OCI-LY7 (cell line): ENCODE measurements at regions not wholly inside any gene's neighbourhood (a gene's known extent, or its start where the extent isn't known, plus 50 kb on each side); places are given as distances from the start of the nearest gene placed in this dataset.

Experiments used
- BruUV-seq: library from RNA; stranded (reverse); fragments of 400-500 nt; replicated peaks from 2 replicates; lab custom pipeline; 2021; lab: Mats Ljungman, UMichigan
- CTCF ChIA-PET: fragments of 300-600 bp; sonication (Branson Sonifier 250); formaldehyde crosslinking; loops from one replicate; lab custom pipeline; 2022; ENCODE audit warnings: antibody characterized with exemption; ENCODE audit not compliant: unreplicated experiment; lab: Charles Lee
- POLR2A ChIA-PET: fragments of 300-600 bp; sonication (Branson Sonifier 250); formaldehyde crosslinking; loops from one replicate; lab custom pipeline; 2022; ENCODE audit warnings: antibody characterized with exemption; lab: Charles Lee
- DNase-seq: peaks from one replicate; pipeline ENCODE4 v3.0.0-alpha.2; 2015; ENCODE audit warnings: low spot score
- H2AFZ ChIP-seq: fragments of 200-600 bp; sonication (generic), shearing (Covaris generic); 2 replicates; pipeline ENCODE4 v1.6.1; 2014; ENCODE audit warnings: mild to moderate bottlenecking, antibody characterized with exemption, low read length, moderate library complexity
- H3K27ac ChIP-seq: fragments of 200-600 bp; sonication (generic); 2 replicates; pipeline ENCODE4 v1.5.1; 2014; ENCODE audit warnings: mixed run types, low read depth, mild to moderate bottlenecking, moderate library complexity, low read length, inconsistent platforms; ENCODE audit not compliant: poor library complexity, severe bottlenecking
- H3K36me3 ChIP-seq: fragments of 200-600 bp; sonication (generic); 2 replicates; pipeline ENCODE4 v1.6.1; 2014; ENCODE audit warnings: mild to moderate bottlenecking, antibody characterized with exemption, low read length, moderate library complexity, mixed read lengths; ENCODE audit not compliant: insufficient read depth
- H3K4me1 ChIP-seq: fragments of 200-600 bp; sonication (generic); 2 replicates; pipeline ENCODE4 v1.5.1; 2014; ENCODE audit warnings: mild to moderate bottlenecking, low read length; ENCODE audit not compliant: insufficient read depth, poor library complexity, severe bottlenecking
- H3K4me2 ChIP-seq: fragments of 200-600 bp; sonication (generic); 2 replicates; pipeline ENCODE4 v1.6.1; 2014; ENCODE audit warnings: mild to moderate bottlenecking, low read length
- H3K4me3 ChIP-seq: fragments of 200-600 bp; sonication (generic); 2 replicates; pipeline ENCODE4 v1.5.1; 2014; ENCODE audit warnings: mild to moderate bottlenecking, low read depth, low read length; ENCODE audit not compliant: poor library complexity, severe bottlenecking
- H3K79me2 ChIP-seq: fragments of 200-600 bp; sonication (generic); 2 replicates; pipeline ENCODE4 v1.6.1; 2016; ENCODE audit warnings: low read depth, mild to moderate bottlenecking, low read length, moderate library complexity, mixed read lengths; ENCODE audit not compliant: insufficient read depth
- H3K9me2 ChIP-seq: fragments of 200-600 bp; sonication (generic); 2 replicates; pipeline ENCODE4 v1.6.1; 2016; ENCODE audit warnings: mild to moderate bottlenecking, low read length, mixed read lengths; ENCODE audit not compliant: insufficient read depth
- H3K9me3 ChIP-seq: fragments of 200-600 bp; sonication (generic); 2 replicates; pipeline ENCODE4 v1.6.1; 2014; ENCODE audit warnings: mild to moderate bottlenecking, mixed run types, low read length, mixed read lengths
- H4K20me1 ChIP-seq: fragments of 200-600 bp; sonication (generic); 2 replicates; pipeline ENCODE4 v1.6.1; 2014; ENCODE audit warnings: mild to moderate bottlenecking, antibody characterized with exemption, low read length, moderate library complexity, mixed read lengths; ENCODE audit not compliant: insufficient read depth
- EZH2phosphoT487 ChIP-seq: fragments of 200-600 bp; sonication (generic); IDR thresholded peaks from 2 replicates; pipeline ENCODE4 v1.6.1; 2018; ENCODE audit warnings: low read depth, borderline replicate concordance, mild to moderate bottlenecking, mixed run types, antibody characterized with exemption, low read length, moderate library complexity, mixed read lengths
- intact Hi-C: fragments of 100-400 bp; cut with micrococcal nuclease; formaldehyde crosslinking; loops from one replicate; pipeline ENCODE4 v1.10.0; 2022; ENCODE audit not compliant: unreplicated experiment
- TF ChIP-seq, protein P1 (sequence below): fragments of 200-600 bp; sonication (generic); conservative IDR thresholded peaks from 2 replicates; pipeline ENCODE4 v1.5.1; 2014; ENCODE audit warnings: mild to moderate bottlenecking, antibody characterized with exemption, low read length, moderate library complexity, mixed read lengths

GRCh38 chr20:21821358-21821757 is 115.9 kb downstream of the PAX1 start:
- H3K4me3 ChIP-seq, result no peak overlapping the region
- no peaks in the 10 kb centered on the region for H4K20me1 ChIP-seq
- H3K79me2 ChIP-seq, result no peaks in the 10 kb centered on the region
- TF ChIP-seq EZH2phosphoT487, result no peak
- TF ChIP-seq, protein P1, sequence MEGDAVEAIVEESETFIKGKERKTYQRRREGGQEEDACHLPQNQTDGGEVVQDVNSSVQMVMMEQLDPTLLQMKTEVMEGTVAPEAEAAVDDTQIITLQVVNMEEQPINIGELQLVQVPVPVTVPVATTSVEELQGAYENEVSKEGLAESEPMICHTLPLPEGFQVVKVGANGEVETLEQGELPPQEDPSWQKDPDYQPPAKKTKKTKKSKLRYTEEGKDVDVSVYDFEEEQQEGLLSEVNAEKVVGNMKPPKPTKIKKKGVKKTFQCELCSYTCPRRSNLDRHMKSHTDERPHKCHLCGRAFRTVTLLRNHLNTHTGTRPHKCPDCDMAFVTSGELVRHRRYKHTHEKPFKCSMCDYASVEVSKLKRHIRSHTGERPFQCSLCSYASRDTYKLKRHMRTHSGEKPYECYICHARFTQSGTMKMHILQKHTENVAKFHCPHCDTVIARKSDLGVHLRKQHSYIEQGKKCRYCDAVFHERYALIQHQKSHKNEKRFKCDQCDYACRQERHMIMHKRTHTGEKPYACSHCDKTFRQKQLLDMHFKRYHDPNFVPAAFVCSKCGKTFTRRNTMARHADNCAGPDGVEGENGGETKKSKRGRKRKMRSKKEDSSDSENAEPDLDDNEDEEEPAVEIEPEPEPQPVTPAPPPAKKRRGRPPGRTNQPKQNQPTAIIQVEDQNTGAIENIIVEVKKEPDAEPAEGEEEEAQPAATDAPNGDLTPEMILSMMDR, result no peak
- CTCF ChIA-PET, result no interaction called here
- intact Hi-C loops, result no loop called here
- H3K9me3 ChIP-seq, result no peaks in the 10 kb centered on the region
- no peak for DNase-seq
- no peaks in the 10 kb centered on the region for H3K9me2 ChIP-seq
- no TSS peak for BruUV-seq
- H3K36me3 ChIP-seq, result no peaks in the 10 kb centered on the region
- POLR2A ChIA-PET, result interaction anchor here (0.6 to 0.9 kb wide), 3 partner anchors 9 to 74 kb away, joined by 3 to 5 read pairs (median 4); no protein-coding TSS in a partner anchor
- H2AFZ ChIP-seq, result no peak overlapping the region
- no peak overlapping the region for H3K4me2 ChIP-seq
- no peak overlapping the region for H3K27ac ChIP-seq
- no peaks in the 10 kb centered on the region for H3K4me1 ChIP-seq

DNA sequence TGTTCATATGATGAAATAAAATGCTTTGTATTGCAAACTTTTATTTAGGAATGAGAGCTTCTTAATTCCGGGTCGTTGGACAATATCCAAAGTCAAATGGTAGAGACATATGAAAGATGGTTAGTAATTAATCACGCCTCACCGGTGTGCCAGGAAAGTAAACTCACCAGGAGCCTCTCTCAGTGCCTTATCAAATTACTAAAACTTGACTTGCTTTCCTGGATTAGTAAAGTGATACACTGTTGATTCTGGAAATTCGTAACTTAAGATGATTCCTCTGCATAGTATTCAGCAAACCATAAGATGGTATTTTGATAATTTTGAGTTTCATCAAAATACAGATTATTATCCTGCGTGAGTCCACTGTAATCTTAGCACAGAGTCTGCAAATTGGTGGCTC is 115.2 kb downstream of the PAX1 start:
- CTCF ChIA-PET, result no interaction called here
- DNase-seq, result no peak
- Histone ChIP-seq H4K20me1 (no peaks in the 10 kb centered on the region), H3K9me2 (no peaks in the 10 kb centered on the region), H2AFZ (no peak overlapping the region), H3K4me3 (no peak overlapping the region), H3K4me1 (no peaks in the 10 kb centered on the region), H3K9me3 (no peaks in the 10 kb centered on the region), H3K36me3 (no peaks in the 10 kb centered on the region), H3K4me2 (no peak overlapping the region), H3K79me2 (no peaks in the 10 kb centered on the region), H3K27ac (no peak overlapping the region)
- POLR2A ChIA-PET, result no interaction called here
- intact Hi-C loops, result no loop called here
- TF ChIP-seq, protein P1, result no peak
- TF ChIP-seq EZH2phosphoT487, result no peak
- no TSS peak for BruUV-seq

DNA sequence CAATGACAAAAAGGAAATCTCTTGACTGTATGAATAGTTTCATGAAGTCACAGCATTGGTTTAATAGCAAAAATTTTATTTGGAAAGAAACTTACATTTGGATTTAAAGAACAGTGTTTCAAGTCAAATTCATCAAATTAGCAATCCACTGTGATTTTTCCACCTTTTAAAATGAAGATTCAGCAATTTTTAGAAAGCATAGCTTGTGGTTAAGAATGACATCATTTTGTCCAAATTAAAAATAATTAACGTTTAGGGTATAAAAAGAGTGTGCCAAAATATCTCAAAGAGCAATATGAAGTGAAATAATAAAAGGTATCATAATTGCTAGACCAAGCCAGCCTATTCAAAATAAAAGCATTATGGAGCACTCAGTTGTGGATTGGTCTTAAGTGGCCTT is 114.6 kb downstream of the PAX1 start:
- Histone ChIP-seq H3K4me1 (no peaks in the 10 kb centered on the region), H3K79me2 (no peaks in the 10 kb centered on the region), H3K4me2 (no peak overlapping the region), H3K27ac (no peak overlapping the region), H3K9me2 (no peaks in the 10 kb centered on the region), H3K4me3 (no peak overlapping the region), H3K9me3 (no peaks in the 10 kb centered on the region), H4K20me1 (no peaks in the 10 kb centered on the region), H2AFZ (no peak overlapping the region), H3K36me3 (no peaks in the 10 kb centered on the region)
- CTCF ChIA-PET, result no interaction called here
- no TSS peak for BruUV-seq
- TF ChIP-seq, protein P1, result no peak
- no peak for TF ChIP-seq EZH2phosphoT487
- POLR2A ChIA-PET, result no interaction called here
- intact Hi-C loops, result no loop called here
- no peak for DNase-seq
